PC-9 (cell line): ENCODE measurements at regions not wholly inside any gene's neighbourhood (a gene's known extent, or its start where the extent isn't known, plus 50 kb on each side); places are given as distances from the start of the nearest gene placed in this dataset.
A peak's percentile ranks its signal among the peaks of the same experiment; 100 is the strongest.

Source experiments
- BruUV-seq: library from RNA; stranded (reverse); fragments of 400-500 nt; replicated peaks from 2 replicates; lab custom pipeline; 2021; lab: Mats Ljungman, UMichigan
- CTCF ChIA-PET: fragments of 300-600 bp; sonication (Branson Sonifier 250); formaldehyde crosslinking; loops from one replicate; lab custom pipeline; 2022; ENCODE audit warnings: antibody characterized with exemption; lab: Charles Lee
- POLR2A ChIA-PET: fragments of 300-600 bp; sonication (Branson Sonifier 250); formaldehyde crosslinking; loops from one replicate; lab custom pipeline; 2022; ENCODE audit warnings: antibody characterized with exemption; ENCODE audit not compliant: unreplicated experiment; lab: Charles Lee
- DNase-seq, 2 experiments: peaks; one replicate each; pipeline versions ENCODE4 v3.0.0 to v3.0.0-alpha.2; 2015 to 2022; ENCODE audit warnings: mixed read lengths in 1 of 2
- H2AFZ ChIP-seq: fragments of 200-600 bp; sonication (generic); 2 replicates; pipeline ENCODE4 v1.8.1; 2017; ENCODE audit warnings: antibody characterized with exemption
- H3F3A ChIP-seq: fragments of 200-600 bp; sonication (generic); 2 replicates; pipeline ENCODE4 v1.8.1; 2017; ENCODE audit warnings: antibody characterized with exemption, mild to moderate bottlenecking, low read depth; ENCODE audit not compliant: insufficient read depth
- H3K27ac ChIP-seq: fragments of 200-600 bp; sonication (generic); 2 replicates; pipeline ENCODE4 v1.6.1; 2016; ENCODE audit warnings: mixed run types
- H3K27me3 ChIP-seq: fragments of 200-600 bp; sonication (generic); 2 replicates; pipeline ENCODE4 v1.6.1; 2016; ENCODE audit warnings: low read depth, mixed run types; ENCODE audit not compliant: insufficient read depth
- H3K36me3 ChIP-seq: fragments of 200-600 bp; sonication (generic); 2 replicates; pipeline ENCODE4 v1.6.1; 2016; ENCODE audit warnings: low read depth, mixed run types
- H3K4me1 ChIP-seq: fragments of 200-600 bp; sonication (generic); replicated peaks from 2 replicates; pipeline ENCODE4 v1.6.1; 2016; ENCODE audit warnings: mixed run types; ENCODE audit not compliant: insufficient read depth
- H3K4me2 ChIP-seq: fragments of 200-600 bp; sonication (generic); 2 replicates; pipeline ENCODE4 v1.6.1; 2017; ENCODE audit warnings: mixed run types
- H3K4me3 ChIP-seq: fragments of 200-600 bp; sonication (generic); 2 replicates; pipeline ENCODE4 v1.6.1; 2016; ENCODE audit warnings: mixed run types
- H3K79me2 ChIP-seq: fragments of 200-600 bp; sonication (generic); 2 replicates; pipeline ENCODE4 v1.6.1; 2017; ENCODE audit warnings: low read depth, mixed run types
- H3K9me2 ChIP-seq: fragments of 200-600 bp; sonication (generic); 2 replicates; pipeline ENCODE4 v1.8.1; 2017; ENCODE audit warnings: mild to moderate bottlenecking; ENCODE audit not compliant: insufficient read depth
- H3K9me3 ChIP-seq: fragments of 200-600 bp; sonication (generic); 2 replicates; pipeline ENCODE4 v1.8.1; 2016; ENCODE audit warnings: low read depth; ENCODE audit not compliant: insufficient read depth
- H4K20me1 ChIP-seq: fragments of 200-600 bp; sonication (generic); 2 replicates; pipeline ENCODE4 v1.8.1; 2017; ENCODE audit not compliant: insufficient read depth
- EZH2 ChIP-seq: fragments of 200-600 bp; sonication (generic); IDR thresholded peaks from 2 replicates; pipeline ENCODE4 v1.8.0; 2017; ENCODE audit warnings: antibody characterized with exemption, low read depth
- intact Hi-C: fragments of 100-400 bp; cut with micrococcal nuclease; formaldehyde crosslinking; loops from one replicate; pipeline ENCODE4 v1.10.0; 2022; ENCODE audit not compliant: unreplicated experiment
- TF ChIP-seq, protein P1 (sequence below): fragments of 200-600 bp; sonication (generic); conservative IDR thresholded peaks from 2 replicates; pipeline ENCODE4 v1.6.1; 2017; ENCODE audit warnings: mixed run types, antibody characterized with exemption, mild to moderate bottlenecking, moderate library complexity

DNA sequence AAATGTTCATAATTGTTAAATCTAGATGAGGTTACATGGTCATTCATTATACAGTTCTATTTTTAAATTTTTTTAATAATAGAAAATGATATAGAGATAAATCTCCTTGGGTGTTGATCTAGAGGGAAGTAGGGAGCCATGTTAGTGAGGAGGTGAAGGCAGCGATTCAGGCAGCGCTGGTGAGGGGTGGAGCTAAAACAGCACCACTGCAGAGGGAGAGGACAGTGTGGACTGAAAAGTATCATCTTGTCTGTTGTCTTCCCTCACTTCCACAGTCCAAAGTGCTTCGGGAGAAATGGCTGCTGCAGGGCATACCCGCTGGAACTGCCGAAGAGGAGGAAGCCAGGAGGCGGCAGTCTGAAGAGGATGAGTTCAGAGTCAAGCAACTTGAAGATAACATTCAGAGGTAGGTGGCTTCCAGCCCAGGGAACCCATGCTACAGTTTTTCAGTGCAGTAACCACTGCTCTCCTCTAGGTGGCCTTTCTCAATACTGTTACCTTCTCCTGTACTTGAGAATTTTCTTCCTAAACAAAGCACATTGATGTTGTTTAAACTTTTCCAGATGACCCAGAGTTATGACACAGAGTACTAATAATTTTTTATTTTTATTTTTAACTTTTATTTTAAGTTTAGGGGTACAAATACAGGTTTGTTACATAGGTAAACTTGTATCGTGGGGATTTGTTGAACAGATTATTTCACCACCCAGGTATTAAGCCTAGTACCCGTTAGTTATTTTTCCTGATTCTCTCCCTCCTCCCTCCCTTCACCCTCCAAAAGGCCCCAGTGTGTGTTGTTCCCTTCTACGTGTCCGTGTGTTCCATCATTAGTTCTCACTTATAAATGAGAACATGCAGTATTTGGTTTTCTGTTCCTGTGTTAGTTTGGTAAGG lies 100.5 kb downstream of the PALM2AKAP2 start:
- DNase-seq, result no peak
- CTCF ChIA-PET, result interaction anchor here (0.6 kb wide), 1 partner anchor 649 kb away, joined by 7 read pairs; no protein-coding TSS in a partner anchor
- intact Hi-C loops, result loop anchor here (10.0 kb wide), 1 partner anchor 436 kb away; no protein-coding TSS in a partner anchor

DNA sequence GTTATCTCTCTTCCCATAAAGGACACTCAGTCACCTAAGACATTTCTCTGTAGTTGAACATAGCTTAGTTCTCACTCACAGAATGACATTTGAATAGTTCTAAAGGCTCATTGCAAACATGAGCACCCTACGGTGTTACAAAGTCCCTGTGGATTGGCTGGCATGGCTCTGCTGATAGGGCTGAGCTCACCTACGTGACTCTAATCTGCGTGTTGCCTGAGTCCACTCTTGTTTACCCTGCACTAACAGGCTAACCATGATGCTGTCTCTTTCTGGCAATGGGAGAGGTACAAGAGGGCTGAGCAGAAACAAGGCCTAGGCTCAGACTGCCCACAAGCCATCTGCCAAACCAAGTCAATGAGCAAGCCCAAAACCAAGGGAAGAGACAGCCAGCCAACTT lies 103.6 kb downstream of the PALM2AKAP2 start:
- no peaks in the 10 kb centered on the region for H3K4me1 ChIP-seq
- no peak overlapping the region for H2AFZ ChIP-seq
- no peaks in the 10 kb centered on the region for H3K79me2 ChIP-seq
- no peak overlapping the region for H3K27ac ChIP-seq
- no peaks in the 10 kb centered on the region for H3K27me3 ChIP-seq
- H3K4me2 ChIP-seq, result no peak overlapping the region
- no peak for DNase-seq
- H3K4me3 ChIP-seq, result no peak overlapping the region
- ChIA-PET CTCF (no interaction called here), POLR2A (no interaction called here)
- TF ChIP-seq EZH2, result no peak
- TF ChIP-seq, protein P1, sequence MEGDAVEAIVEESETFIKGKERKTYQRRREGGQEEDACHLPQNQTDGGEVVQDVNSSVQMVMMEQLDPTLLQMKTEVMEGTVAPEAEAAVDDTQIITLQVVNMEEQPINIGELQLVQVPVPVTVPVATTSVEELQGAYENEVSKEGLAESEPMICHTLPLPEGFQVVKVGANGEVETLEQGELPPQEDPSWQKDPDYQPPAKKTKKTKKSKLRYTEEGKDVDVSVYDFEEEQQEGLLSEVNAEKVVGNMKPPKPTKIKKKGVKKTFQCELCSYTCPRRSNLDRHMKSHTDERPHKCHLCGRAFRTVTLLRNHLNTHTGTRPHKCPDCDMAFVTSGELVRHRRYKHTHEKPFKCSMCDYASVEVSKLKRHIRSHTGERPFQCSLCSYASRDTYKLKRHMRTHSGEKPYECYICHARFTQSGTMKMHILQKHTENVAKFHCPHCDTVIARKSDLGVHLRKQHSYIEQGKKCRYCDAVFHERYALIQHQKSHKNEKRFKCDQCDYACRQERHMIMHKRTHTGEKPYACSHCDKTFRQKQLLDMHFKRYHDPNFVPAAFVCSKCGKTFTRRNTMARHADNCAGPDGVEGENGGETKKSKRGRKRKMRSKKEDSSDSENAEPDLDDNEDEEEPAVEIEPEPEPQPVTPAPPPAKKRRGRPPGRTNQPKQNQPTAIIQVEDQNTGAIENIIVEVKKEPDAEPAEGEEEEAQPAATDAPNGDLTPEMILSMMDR, result no peak
- no TSS peak for BruUV-seq
- no peaks in the 10 kb centered on the region for H3F3A ChIP-seq
- intact Hi-C loops, result loop anchor here (10.0 kb wide), 1 partner anchor 439 kb away; no protein-coding TSS in a partner anchor
- no peaks in the 10 kb centered on the region for H3K9me2 ChIP-seq
- H4K20me1 ChIP-seq, result no peaks in the 10 kb centered on the region
- H3K36me3 ChIP-seq, result no peaks in the 10 kb centered on the region
- no peaks in the 10 kb centered on the region for H3K9me3 ChIP-seq

More for the DNA sequence above, 100.5 kb downstream of the PALM2AKAP2 start:
- H3F3A ChIP-seq, result no peaks in the 10 kb centered on the region
- H3K27me3 ChIP-seq, result no peaks in the 10 kb centered on the region
- no TSS peak for BruUV-seq
- H2AFZ ChIP-seq, result no peak overlapping the region
- H3K27ac ChIP-seq, result no peak overlapping the region
- no peak overlapping the region for H3K4me3 ChIP-seq
- no peaks in the 10 kb centered on the region for H3K36me3 ChIP-seq
- H3K4me2 ChIP-seq, result no peak overlapping the region
- no peaks in the 10 kb centered on the region for H3K9me3 ChIP-seq
- POLR2A ChIA-PET, result no interaction called here
- no peaks in the 10 kb centered on the region for H4K20me1 ChIP-seq
- no peaks in the 10 kb centered on the region for H3K4me1 ChIP-seq
- no peaks in the 10 kb centered on the region for H3K79me2 ChIP-seq
- TF ChIP-seq EZH2, result no peak
- TF ChIP-seq, protein P1, result peak; percentile 67
- no peaks in the 10 kb centered on the region for H3K9me2 ChIP-seq

DNA sequence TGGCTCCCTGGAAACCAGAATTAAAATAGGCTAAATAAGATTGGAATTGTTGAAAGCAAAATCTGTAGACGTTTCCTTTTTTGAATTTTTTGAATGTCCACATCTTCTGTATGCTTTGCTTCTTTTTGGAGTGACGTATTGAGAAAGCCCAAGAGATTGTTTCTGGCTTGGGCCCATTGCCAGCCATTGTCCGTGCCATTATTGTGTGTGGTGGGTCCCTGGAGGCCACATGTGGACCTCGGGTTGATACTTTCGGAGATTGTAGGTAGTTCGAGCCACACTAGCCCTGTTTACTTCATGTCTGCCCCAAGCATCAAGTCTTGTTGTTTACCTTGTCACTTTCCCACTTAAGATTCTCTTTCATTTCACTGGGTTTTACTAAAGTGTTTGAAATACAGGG lies 106.0 kb downstream of the PALM2AKAP2 start:
- Histone ChIP-seq H3K36me3 (no peaks in the 10 kb centered on the region), H3K79me2 (no peaks in the 10 kb centered on the region), H3K4me1 (no peaks in the 10 kb centered on the region), H3K4me3 (no peak overlapping the region), H3F3A (no peaks in the 10 kb centered on the region), H2AFZ (no peak overlapping the region), H3K9me3 (no peaks in the 10 kb centered on the region), H3K4me2 (no peak overlapping the region), H4K20me1 (no peaks in the 10 kb centered on the region), H3K9me2 (no peaks in the 10 kb centered on the region), H3K27ac (no peak overlapping the region), H3K27me3 (no peaks in the 10 kb centered on the region)
- no peak for DNase-seq
- intact Hi-C loops, result loop anchor here (10.0 kb wide), 1 partner anchor 441 kb away; no protein-coding TSS in a partner anchor
- no TSS peak for BruUV-seq
- TF ChIP-seq EZH2, result no peak
- TF ChIP-seq, protein P1, result no peak
- POLR2A ChIA-PET, result no interaction called here
- CTCF ChIA-PET, result no interaction called here
